WERI-Rb-1 (cell line): ENCODE measurements at regions not wholly inside any gene's neighbourhood (a gene's known extent, or its start where the extent isn't known, plus 50 kb on each side); places are given as distances from the start of the nearest gene placed in this dataset.
A peak's percentile ranks its signal among the peaks of the same experiment; 100 is the strongest.
"Not testable (repeated sequence)": the region's sequence is repeated elsewhere in the genome, so short reads cannot be mapped to it uniquely, and the experiment has no call there.

Experiments used
- DNase-seq: peaks from one replicate; pipeline ENCODE4 v3.0.0-alpha.2; 2020
- H3K27ac ChIP-seq: fragments of 250-450 bp; sonication (Bioruptor Pico); 2 replicates; pipeline ENCODE4 v1.5.1; 2020; ENCODE audit warnings: mild to moderate bottlenecking, moderate library complexity
- H3K27me3 ChIP-seq: fragments of 250-450 bp; sonication (Bioruptor Pico); 2 replicates; pipeline ENCODE4 v1.5.1; 2021; ENCODE audit warnings: mild to moderate bottlenecking, low read depth, moderate library complexity; ENCODE audit not compliant: insufficient read depth, severe bottlenecking
- H3K36me3 ChIP-seq: fragments of 250-450 bp; sonication (Bioruptor Pico); 2 replicates; pipeline ENCODE4 v1.5.1; 2020; ENCODE audit warnings: mild to moderate bottlenecking, moderate library complexity
- H3K4me3 ChIP-seq: 2 replicates; pipeline ENCODE4 v1.5.1; 2011; ENCODE audit warnings: low read depth, mild to moderate bottlenecking, control low read depth, low read length
- H3K9me3 ChIP-seq: fragments of 250-450 bp; sonication (Bioruptor Pico); 2 replicates; pipeline ENCODE4 v1.5.1; 2021; ENCODE audit warnings: mild to moderate bottlenecking, moderate library complexity; ENCODE audit not compliant: severe bottlenecking
- TF ChIP-seq, protein P1 (sequence below): IDR thresholded peaks from 2 replicates; pipeline ENCODE4 v1.5.1; 2011; ENCODE audit warnings: low read depth, mild to moderate bottlenecking, control low read depth, inconsistent platforms, low read length

- H3K27ac ChIP-seq = no peak overlapping the region
Measured at GRCh38 chr10:9111976-9112375, 1057.5 kb downstream of the GATA3 start.

DNA sequence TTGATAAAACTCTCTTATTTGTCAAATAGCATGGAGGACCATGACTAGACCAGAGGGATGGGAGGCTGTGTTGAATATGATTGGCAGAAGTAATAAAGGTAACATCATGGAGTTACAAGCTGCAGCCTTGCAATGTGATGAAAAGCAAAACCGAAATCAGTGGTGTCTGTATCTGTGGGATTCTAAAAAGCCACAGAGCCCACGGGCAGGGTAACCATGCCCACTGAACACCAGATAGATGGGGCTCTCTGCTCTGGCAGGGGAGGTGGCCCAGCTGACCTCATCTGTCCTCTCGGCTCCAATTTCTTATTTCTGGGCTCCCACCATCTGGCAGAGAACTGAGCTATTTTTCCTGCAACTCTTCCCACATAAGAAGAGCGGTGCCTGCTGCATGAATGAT lies 1072.2 kb downstream of the GATA3 start:
- Histone ChIP-seq H3K27ac (no peak overlapping the region), H3K27me3 (no peaks in the 10 kb centered on the region), H3K9me3 (no peaks in the 10 kb centered on the region), H3K36me3 (no peaks in the 10 kb centered on the region), H3K4me3 (no peak overlapping the region)
- DNase-seq = no peak
- TF ChIP-seq, protein P1, sequence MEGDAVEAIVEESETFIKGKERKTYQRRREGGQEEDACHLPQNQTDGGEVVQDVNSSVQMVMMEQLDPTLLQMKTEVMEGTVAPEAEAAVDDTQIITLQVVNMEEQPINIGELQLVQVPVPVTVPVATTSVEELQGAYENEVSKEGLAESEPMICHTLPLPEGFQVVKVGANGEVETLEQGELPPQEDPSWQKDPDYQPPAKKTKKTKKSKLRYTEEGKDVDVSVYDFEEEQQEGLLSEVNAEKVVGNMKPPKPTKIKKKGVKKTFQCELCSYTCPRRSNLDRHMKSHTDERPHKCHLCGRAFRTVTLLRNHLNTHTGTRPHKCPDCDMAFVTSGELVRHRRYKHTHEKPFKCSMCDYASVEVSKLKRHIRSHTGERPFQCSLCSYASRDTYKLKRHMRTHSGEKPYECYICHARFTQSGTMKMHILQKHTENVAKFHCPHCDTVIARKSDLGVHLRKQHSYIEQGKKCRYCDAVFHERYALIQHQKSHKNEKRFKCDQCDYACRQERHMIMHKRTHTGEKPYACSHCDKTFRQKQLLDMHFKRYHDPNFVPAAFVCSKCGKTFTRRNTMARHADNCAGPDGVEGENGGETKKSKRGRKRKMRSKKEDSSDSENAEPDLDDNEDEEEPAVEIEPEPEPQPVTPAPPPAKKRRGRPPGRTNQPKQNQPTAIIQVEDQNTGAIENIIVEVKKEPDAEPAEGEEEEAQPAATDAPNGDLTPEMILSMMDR = no peak

More at GRCh38 chr10:9111976-9112375, 1057.5 kb downstream of the GATA3 start:
- Histone ChIP-seq H3K27me3 (no peaks in the 10 kb centered on the region), H3K4me3 (no peak overlapping the region), H3K36me3 (no peaks in the 10 kb centered on the region), H3K9me3 (no peaks in the 10 kb centered on the region)
- DNase-seq = peak; percentile 7
- TF ChIP-seq, protein P1 = no peak

- Histone ChIP-seq H3K27ac (no peak overlapping the region), H3K9me3 (no peaks in the 10 kb centered on the region), H3K36me3 (no peaks in the 10 kb centered on the region), H3K27me3 (no peaks in the 10 kb centered on the region), H3K4me3 (no peak overlapping the region)
- TF ChIP-seq, protein P1 = no peak
- no peak for DNase-seq
Measured at GRCh38 chr10:9137368-9137767, 1082.9 kb downstream of the GATA3 start.

- not testable (repeated sequence) for H3K36me3 ChIP-seq, H3K9me3 ChIP-seq, H3K27me3 ChIP-seq, H3K27ac ChIP-seq, H3K4me3 ChIP-seq, DNase-seq
Measured at GRCh38 chr10:9138829-9139228, 1084.3 kb downstream of the GATA3 start.

- no peak overlapping the region for H3K4me3 ChIP-seq
- H3K36me3 ChIP-seq = no peaks in the 10 kb centered on the region
- H3K27me3 ChIP-seq = no peaks in the 10 kb centered on the region
- TF ChIP-seq, protein P1 = no peak
- DNase-seq = no peak
- H3K27ac ChIP-seq = no peak overlapping the region
- no peaks in the 10 kb centered on the region for H3K9me3 ChIP-seq
Measured at GRCh38 chr10:9140373-9140772, 1085.9 kb downstream of the GATA3 start.

DNA sequence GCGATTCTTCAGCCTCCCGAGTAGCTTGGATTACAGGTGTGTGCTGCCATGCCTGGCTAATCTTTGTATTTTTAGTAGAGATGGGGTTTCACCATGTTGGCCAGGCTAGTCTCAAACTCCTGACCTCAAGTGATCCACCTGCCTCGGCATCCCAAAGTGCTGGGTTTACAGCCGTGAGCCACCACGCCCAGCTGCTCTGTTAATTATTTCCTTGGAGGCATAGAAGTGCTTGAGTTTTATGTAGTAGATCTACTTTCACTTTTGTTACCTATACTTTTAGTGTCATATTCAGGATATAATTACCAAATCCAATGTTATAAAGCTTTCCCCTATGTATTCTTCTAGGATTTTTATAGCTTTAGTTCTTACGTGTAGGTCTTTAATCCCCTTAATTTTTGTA lies 1093.0 kb downstream of the GATA3 start:
- TF ChIP-seq, protein P1 = no peak
- H3K9me3 ChIP-seq = no peaks in the 10 kb centered on the region

More for the DNA sequence above, 1093.0 kb downstream of the GATA3 start:
- H3K36me3 ChIP-seq = no peaks in the 10 kb centered on the region
- H3K27ac ChIP-seq = no peak overlapping the region
- no peak for DNase-seq
- no peak overlapping the region for H3K4me3 ChIP-seq
- H3K27me3 ChIP-seq = no peaks in the 10 kb centered on the region
